Upper lobe of left lung (tissue), 4 donors: ENCODE measurements at regions not wholly inside any gene's neighbourhood (a gene's known extent, or its start where the extent isn't known, plus 50 kb on each side); places are given as distances from the start of the nearest gene placed in this dataset.

ENCODE experiments used
- EP300 ChIP-seq, 4 donors: sonication (generic); formaldehyde crosslinking; IDR thresholded peaks; one replicate each; pipeline ENCODE4 v1.5.1; 2017; ENCODE audit warnings: antibody characterized with exemption in 4 of 4, control low read depth in 2 of 4
- POLR2AphosphoS5 ChIP-seq, 2 donors: sonication (generic); formaldehyde crosslinking; IDR thresholded peaks; one replicate each; pipeline ENCODE4 v1.5.1; 2017; ENCODE audit warnings: antibody characterized with exemption in 2 of 2
- TF ChIP-seq, protein P1 (sequence below), 6 experiments: fragments of 450-650 bp in 4 of 6; fragments of 200-600 bp in 2 of 6; sonication (generic) in 2 of 6; IDR thresholded peaks; one replicate each; pipeline ENCODE4 v1.5.1; 2016 to 2019; ENCODE audit warnings: antibody characterized with exemption in 6 of 6

DNA sequence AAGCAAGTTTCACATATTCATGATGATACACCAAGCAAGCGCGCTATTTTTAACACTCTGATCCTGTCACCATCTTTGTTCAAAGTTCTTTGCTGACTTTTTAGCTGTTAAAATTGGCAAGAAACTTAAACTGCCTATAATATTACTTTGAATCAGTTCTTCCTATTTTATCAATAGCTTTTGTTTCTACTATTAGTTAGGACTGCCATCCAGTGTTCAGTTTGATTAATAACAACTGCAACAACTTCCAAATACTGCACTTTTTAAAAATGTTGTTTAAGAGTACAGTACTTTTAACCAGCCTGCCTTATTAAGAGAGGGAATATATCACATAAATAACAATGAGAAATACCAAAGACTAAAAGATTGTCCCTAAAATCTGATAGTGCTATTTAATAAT is 614.3 kb downstream of the FAM133A start:
- TF ChIP-seq, protein P1, sequence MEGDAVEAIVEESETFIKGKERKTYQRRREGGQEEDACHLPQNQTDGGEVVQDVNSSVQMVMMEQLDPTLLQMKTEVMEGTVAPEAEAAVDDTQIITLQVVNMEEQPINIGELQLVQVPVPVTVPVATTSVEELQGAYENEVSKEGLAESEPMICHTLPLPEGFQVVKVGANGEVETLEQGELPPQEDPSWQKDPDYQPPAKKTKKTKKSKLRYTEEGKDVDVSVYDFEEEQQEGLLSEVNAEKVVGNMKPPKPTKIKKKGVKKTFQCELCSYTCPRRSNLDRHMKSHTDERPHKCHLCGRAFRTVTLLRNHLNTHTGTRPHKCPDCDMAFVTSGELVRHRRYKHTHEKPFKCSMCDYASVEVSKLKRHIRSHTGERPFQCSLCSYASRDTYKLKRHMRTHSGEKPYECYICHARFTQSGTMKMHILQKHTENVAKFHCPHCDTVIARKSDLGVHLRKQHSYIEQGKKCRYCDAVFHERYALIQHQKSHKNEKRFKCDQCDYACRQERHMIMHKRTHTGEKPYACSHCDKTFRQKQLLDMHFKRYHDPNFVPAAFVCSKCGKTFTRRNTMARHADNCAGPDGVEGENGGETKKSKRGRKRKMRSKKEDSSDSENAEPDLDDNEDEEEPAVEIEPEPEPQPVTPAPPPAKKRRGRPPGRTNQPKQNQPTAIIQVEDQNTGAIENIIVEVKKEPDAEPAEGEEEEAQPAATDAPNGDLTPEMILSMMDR (IDR thresholded peaks at IDR 0.05): no peak
- no peak for TF ChIP-seq POLR2AphosphoS5 (IDR thresholded peaks at IDR 0.05)
- TF ChIP-seq EP300 (IDR thresholded peaks at IDR 0.05): no peak
